MM.1S (cell line): ENCODE measurements at regions not wholly inside any gene's neighbourhood (a gene's known extent, or its start where the extent isn't known, plus 50 kb on each side); places are given as distances from the start of the nearest gene placed in this dataset.

Experiments used
- DNase-seq: peaks from one replicate; pipeline ENCODE4 v3.0.0-alpha.2; 2015
- H2AFZ ChIP-seq: fragments of 300-600 bp; sonication (generic); 2 replicates; pipeline ENCODE4 v1.6.0; 2016; ENCODE audit warnings: antibody characterized with exemption, low read length
- H3F3A ChIP-seq: fragments of 300-600 bp; sonication (generic); 2 replicates; pipeline ENCODE4 v1.6.1; 2016; ENCODE audit warnings: mild to moderate bottlenecking, antibody characterized with exemption, low read length, moderate library complexity, mixed read lengths; ENCODE audit not compliant: insufficient read depth
- H3K27ac ChIP-seq: fragments of 300-600 bp; sonication (generic); 2 replicates; pipeline ENCODE4 v1.5.1; 2016; ENCODE audit warnings: mild to moderate bottlenecking, low read length
- H3K27me3 ChIP-seq: fragments of 300-600 bp; sonication (generic); replicated peaks from 2 replicates; pipeline ENCODE4 v1.6.0; 2016; ENCODE audit warnings: low read length; ENCODE audit not compliant: insufficient read depth
- H3K36me3 ChIP-seq: fragments of 300-600 bp; sonication (generic); replicated peaks from 2 replicates; pipeline ENCODE4 v1.6.1; 2016; ENCODE audit warnings: mild to moderate bottlenecking, low read length, mixed read lengths; ENCODE audit not compliant: insufficient read depth
- H3K4me1 ChIP-seq: fragments of 300-600 bp; sonication (generic); 2 replicates; pipeline ENCODE4 v1.6.1; 2016; ENCODE audit warnings: low read length, mixed read lengths
- H3K4me2 ChIP-seq: fragments of 300-600 bp; sonication (generic); 2 replicates; pipeline ENCODE4 v1.6.0; 2016; ENCODE audit warnings: low read depth, low read length
- H3K4me3 ChIP-seq: fragments of 300-600 bp; sonication (generic); 2 replicates; pipeline ENCODE4 v1.5.1; 2016; ENCODE audit warnings: low read length, mixed read lengths
- H3K79me2 ChIP-seq: fragments of 300-600 bp; sonication (generic); 2 replicates; pipeline ENCODE4 v1.6.1; 2016; ENCODE audit warnings: mixed run types, low read length, mixed read lengths
- H3K9ac ChIP-seq: fragments of 300-600 bp; sonication (generic); 2 replicates; pipeline ENCODE4 v1.6.1; 2016; ENCODE audit warnings: low read length, mixed read lengths
- H3K9me2 ChIP-seq: fragments of 300-600 bp; sonication (generic); replicated peaks from 2 replicates; pipeline ENCODE4 v1.6.1; 2016; ENCODE audit warnings: mild to moderate bottlenecking, low read length, mixed read lengths; ENCODE audit not compliant: insufficient read depth
- H3K9me3 ChIP-seq: fragments of 300-600 bp; sonication (generic); replicated peaks from 2 replicates; pipeline ENCODE4 v1.6.1; 2016; ENCODE audit warnings: mild to moderate bottlenecking, low read length, mixed read lengths; ENCODE audit not compliant: insufficient read depth
- H4K20me1 ChIP-seq: fragments of 300-600 bp; sonication (generic); 2 replicates; pipeline ENCODE4 v1.6.1; 2016; ENCODE audit warnings: mild to moderate bottlenecking, low read length, moderate library complexity, mixed read lengths; ENCODE audit not compliant: insufficient read depth
- EZH2 ChIP-seq: fragments of 300-600 bp; sonication (generic); optimal IDR thresholded peaks from 2 replicates; pipeline ENCODE3; 2017; ENCODE audit warnings: low read depth, mild to moderate bottlenecking, antibody characterized with exemption, low read length, mixed read lengths
- EZH2phosphoT487 ChIP-seq: fragments of 300-600 bp; sonication (generic); IDR thresholded peaks from 2 replicates; pipeline ENCODE4 v1.6.1; 2018; ENCODE audit warnings: antibody characterized with exemption, low read length
- TF ChIP-seq, protein P1 (sequence below): fragments of 300-600 bp; sonication (generic); IDR thresholded peaks from 2 replicates; pipeline ENCODE4 v1.5.1; 2016; ENCODE audit warnings: antibody characterized with exemption, low read length, mixed read lengths

DNA sequence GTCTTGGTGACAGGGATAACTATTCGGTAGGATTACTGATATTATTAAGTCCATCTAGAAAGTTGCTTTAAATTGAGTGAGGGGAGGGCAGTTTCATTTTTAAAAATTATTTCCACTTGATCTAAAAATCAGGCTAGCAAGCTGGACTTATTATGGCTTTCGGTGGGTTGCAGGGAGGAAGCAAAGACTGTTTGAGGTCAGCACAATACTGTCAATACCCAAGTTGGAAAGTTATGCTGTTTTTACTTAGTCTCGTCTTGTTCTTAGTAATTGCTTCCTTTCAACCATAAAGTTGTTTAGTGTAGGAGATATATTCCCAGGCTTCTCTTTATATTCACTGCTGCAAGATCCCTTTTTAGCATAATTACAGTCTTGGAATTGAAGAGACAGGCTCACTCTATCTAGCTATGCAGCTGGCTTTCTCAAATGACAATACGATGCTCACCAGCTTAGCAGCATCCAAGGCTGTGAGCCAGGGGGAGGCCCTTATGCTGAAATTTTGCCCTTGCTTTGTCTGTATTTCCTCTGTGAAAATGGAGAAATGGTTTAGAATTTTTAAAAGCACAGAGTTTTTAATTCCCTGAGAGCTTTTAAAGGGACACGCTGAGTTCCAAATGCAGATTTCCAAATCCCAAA, 68.2 kb upstream of the APC start:
- Histone ChIP-seq H3K27ac (no peak overlapping the region), H3F3A (no peaks in the 10 kb centered on the region), H3K79me2 (no peaks in the 10 kb centered on the region), H2AFZ (no peak overlapping the region), H3K9me2 (no peaks in the 10 kb centered on the region), H3K36me3 (no peaks in the 10 kb centered on the region), H3K9ac (no peak overlapping the region), H3K4me3 (no peak overlapping the region), H4K20me1 (no peaks in the 10 kb centered on the region), H3K9me3 (no peaks in the 10 kb centered on the region), H3K4me1 (no peaks in the 10 kb centered on the region), H3K27me3 (no peaks in the 10 kb centered on the region), H3K4me2 (no peak overlapping the region)
- TF ChIP-seq EZH2phosphoT487: no peak
- no peak for TF ChIP-seq EZH2
- TF ChIP-seq, protein P1, sequence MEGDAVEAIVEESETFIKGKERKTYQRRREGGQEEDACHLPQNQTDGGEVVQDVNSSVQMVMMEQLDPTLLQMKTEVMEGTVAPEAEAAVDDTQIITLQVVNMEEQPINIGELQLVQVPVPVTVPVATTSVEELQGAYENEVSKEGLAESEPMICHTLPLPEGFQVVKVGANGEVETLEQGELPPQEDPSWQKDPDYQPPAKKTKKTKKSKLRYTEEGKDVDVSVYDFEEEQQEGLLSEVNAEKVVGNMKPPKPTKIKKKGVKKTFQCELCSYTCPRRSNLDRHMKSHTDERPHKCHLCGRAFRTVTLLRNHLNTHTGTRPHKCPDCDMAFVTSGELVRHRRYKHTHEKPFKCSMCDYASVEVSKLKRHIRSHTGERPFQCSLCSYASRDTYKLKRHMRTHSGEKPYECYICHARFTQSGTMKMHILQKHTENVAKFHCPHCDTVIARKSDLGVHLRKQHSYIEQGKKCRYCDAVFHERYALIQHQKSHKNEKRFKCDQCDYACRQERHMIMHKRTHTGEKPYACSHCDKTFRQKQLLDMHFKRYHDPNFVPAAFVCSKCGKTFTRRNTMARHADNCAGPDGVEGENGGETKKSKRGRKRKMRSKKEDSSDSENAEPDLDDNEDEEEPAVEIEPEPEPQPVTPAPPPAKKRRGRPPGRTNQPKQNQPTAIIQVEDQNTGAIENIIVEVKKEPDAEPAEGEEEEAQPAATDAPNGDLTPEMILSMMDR: no peak
- no peak for DNase-seq

DNA sequence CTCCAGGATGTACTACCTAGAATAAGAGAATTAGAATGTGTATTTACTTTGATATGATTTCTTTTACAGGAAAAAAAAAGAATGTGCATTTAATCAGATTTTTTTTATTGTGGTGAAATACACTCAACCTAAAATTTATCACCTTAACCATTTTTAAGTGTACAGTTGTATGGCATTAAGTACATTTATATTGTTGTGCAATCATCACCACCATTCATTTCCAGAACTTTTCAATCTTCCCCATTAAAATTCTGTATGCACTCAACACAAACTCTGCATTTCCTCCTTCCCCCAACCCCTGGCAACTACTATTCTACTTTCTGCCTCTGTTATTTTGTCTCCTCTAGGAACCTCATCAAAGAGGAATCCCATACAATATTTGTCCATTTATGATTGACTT, 66.0 kb upstream of the APC start:
- no peaks in the 10 kb centered on the region for H3K79me2 ChIP-seq
- no peak overlapping the region for H3K4me2 ChIP-seq
- no peak for DNase-seq
- no peaks in the 10 kb centered on the region for H3K27me3 ChIP-seq
- H3K9me2 ChIP-seq: no peaks in the 10 kb centered on the region
- no peak overlapping the region for H3K27ac ChIP-seq
- H3F3A ChIP-seq: no peaks in the 10 kb centered on the region
- no peak overlapping the region for H2AFZ ChIP-seq
- no peaks in the 10 kb centered on the region for H3K9me3 ChIP-seq
- no peak for TF ChIP-seq EZH2
- no peaks in the 10 kb centered on the region for H3K4me1 ChIP-seq
- H3K36me3 ChIP-seq: no peaks in the 10 kb centered on the region
- no peaks in the 10 kb centered on the region for H4K20me1 ChIP-seq
- H3K4me3 ChIP-seq: no peak overlapping the region
- no peak overlapping the region for H3K9ac ChIP-seq

DNA sequence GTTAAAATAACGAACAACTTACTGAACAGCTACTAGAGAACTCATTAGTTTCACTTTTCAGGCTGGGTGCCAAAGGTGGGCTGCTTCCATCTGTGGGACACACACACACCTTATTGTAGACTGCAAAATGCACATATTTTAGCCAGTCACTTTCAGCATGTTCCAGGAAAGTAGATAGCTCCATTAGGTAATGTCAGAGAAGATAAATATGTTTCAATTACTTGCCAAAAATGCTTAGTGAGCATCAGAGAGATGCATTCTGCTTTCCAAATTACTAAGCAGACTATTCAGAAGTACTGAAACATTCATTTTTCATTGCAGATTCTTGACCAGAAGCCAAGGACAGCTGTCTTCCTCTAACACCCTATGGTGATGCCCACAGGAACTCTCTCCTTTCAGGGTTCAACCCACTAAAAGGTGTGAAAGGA, 56.2 kb upstream of the APC start:
- no peaks in the 10 kb centered on the region for H3K36me3 ChIP-seq
- H3K4me3 ChIP-seq: peak overlapping the region; percentile 14; the same call in 1 of the 2 replicates
- no peak overlapping the region for H3K27ac ChIP-seq
- H3K9ac ChIP-seq: no peak overlapping the region
- TF ChIP-seq EZH2 (no peak), EZH2phosphoT487 (no peak)
- TF ChIP-seq, protein P1: no peak
- H4K20me1 ChIP-seq: no peaks in the 10 kb centered on the region
- H2AFZ ChIP-seq: no peak overlapping the region
- H3K4me1 ChIP-seq: 0 out of 2 replicates have a peak, but pooled peaks cover 4% of the 10 kb centered on the region
- no peaks in the 10 kb centered on the region for H3K27me3 ChIP-seq
- H3F3A ChIP-seq: peaks cover 9% of the 10 kb centered on the region
- H3K79me2 ChIP-seq: no peaks in the 10 kb centered on the region
- peak overlapping the region; percentile 29 for H3K4me2 ChIP-seq
- H3K9me3 ChIP-seq: no peaks in the 10 kb centered on the region
- DNase-seq: peak; percentile 69
- no peaks in the 10 kb centered on the region for H3K9me2 ChIP-seq

DNA sequence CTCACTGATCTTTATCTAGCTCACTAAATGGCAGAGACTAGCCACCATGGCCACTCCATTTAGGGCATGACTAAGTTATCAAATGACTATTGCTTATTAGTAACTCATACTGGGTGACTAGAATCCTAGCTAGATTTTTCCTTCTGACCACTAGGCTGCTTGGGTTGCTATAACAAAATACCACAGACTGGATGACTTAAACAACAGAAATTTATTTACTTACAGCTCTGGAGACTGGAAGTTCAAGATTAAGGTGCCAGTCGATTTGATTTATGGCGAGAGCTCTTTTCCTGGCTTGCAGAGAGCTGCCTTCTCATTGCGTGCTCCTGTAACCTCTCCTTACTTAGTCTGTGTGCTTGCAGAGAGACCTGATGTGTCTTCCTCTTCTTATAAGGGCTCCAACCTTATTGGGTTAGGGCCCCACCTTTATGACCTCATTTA, 55.0 kb upstream of the APC start:
- H3K9me3 ChIP-seq: no peaks in the 10 kb centered on the region
- H3K79me2 ChIP-seq: no peaks in the 10 kb centered on the region
- TF ChIP-seq EZH2 (no peak), EZH2phosphoT487 (no peak)
- TF ChIP-seq, protein P1: no peak
- no peak overlapping the region for H3K4me2 ChIP-seq
- H3F3A ChIP-seq: peaks cover 9% of the 10 kb centered on the region
- 0 out of 2 replicates have a peak, but pooled peaks cover 4% of the 10 kb centered on the region for H3K4me1 ChIP-seq
- H3K9ac ChIP-seq: no peak overlapping the region
- H3K9me2 ChIP-seq: no peaks in the 10 kb centered on the region
- no peaks in the 10 kb centered on the region for H3K36me3 ChIP-seq
- no peak overlapping the region for H3K4me3 ChIP-seq
- no peaks in the 10 kb centered on the region for H4K20me1 ChIP-seq
- H2AFZ ChIP-seq: no peak overlapping the region
- H3K27ac ChIP-seq: no peak overlapping the region
- DNase-seq: no peak
- H3K27me3 ChIP-seq: no peaks in the 10 kb centered on the region
